Neuronal stem cell (in vitro differentiated cells): ENCODE measurements at regions not wholly inside any gene's neighbourhood (a gene's known extent, or its start where the extent isn't known, plus 50 kb on each side); places are given as distances from the start of the nearest gene placed in this dataset.

Source experiments
- DNase-seq: peaks from one replicate; pipeline ENCODE4 v3.0.0-alpha.2; 2013; ENCODE audit warnings: low spot score
- H2AFZ ChIP-seq: one replicate; pipeline ENCODE4 v1.6.1; 2013; ENCODE audit warnings: mild to moderate bottlenecking, low read length, inconsistent platforms
- H2AK5ac ChIP-seq: 2 replicates; pipeline ENCODE4 v1.6.1; 2013; ENCODE audit warnings: low read depth, mild to moderate bottlenecking, inconsistent platforms, low read length, moderate library complexity, mixed read lengths
- H2BK120ac ChIP-seq: 2 replicates; pipeline ENCODE4 v1.6.1; 2013; ENCODE audit warnings: low read depth, mild to moderate bottlenecking, inconsistent platforms, low read length, moderate library complexity, mixed read lengths
- H2BK12ac ChIP-seq: one replicate; pipeline ENCODE4 v1.6.1; 2013; ENCODE audit warnings: low read length, inconsistent platforms
- H2BK15ac ChIP-seq: 2 replicates; pipeline ENCODE4 v1.6.1; 2013; ENCODE audit warnings: mild to moderate bottlenecking, low read length, inconsistent platforms, mixed read lengths
- H2BK5ac ChIP-seq: one replicate; pipeline ENCODE4 v1.6.1; 2013; ENCODE audit warnings: inconsistent platforms, mild to moderate bottlenecking, low read length, moderate library complexity
- H3K14ac ChIP-seq: one replicate; pipeline ENCODE4 v1.6.1; 2013; ENCODE audit warnings: low read length, inconsistent platforms
- H3K18ac ChIP-seq: 2 replicates; pipeline ENCODE4 v1.6.1; 2013; ENCODE audit warnings: low read length, inconsistent platforms
- H3K23ac ChIP-seq: 2 replicates; pipeline ENCODE4 v1.6.1; 2013; ENCODE audit warnings: low read depth, mild to moderate bottlenecking, mixed read lengths, low read length, inconsistent platforms; ENCODE audit not compliant: poor library complexity
- H3K27ac ChIP-seq: replicated peaks from 3 replicates; pipeline ENCODE4 v1.5.1; 2013; ENCODE audit warnings: low read length, inconsistent platforms
- H3K27me3 ChIP-seq, 3 experiments: 2 replicates each; pipeline ENCODE4 v1.6.1; 2013; ENCODE audit warnings: low read length in 3 of 3, mild to moderate bottlenecking in 2 of 3, inconsistent platforms in 1 of 3, low read depth in 1 of 3, mixed read lengths in 1 of 3, moderate library complexity in 1 of 3; ENCODE audit not compliant: control insufficient read depth in 3 of 3, insufficient read depth in 3 of 3
- H3K36me3 ChIP-seq, 2 donors: replicated peaks in 1 of 2; 2 replicates each; pipeline ENCODE4 v1.6.1; 2013; ENCODE audit warnings: low read length in 2 of 2; ENCODE audit not compliant: control insufficient read depth in 2 of 2, insufficient read depth in 2 of 2
- H3K4ac ChIP-seq: 2 replicates; pipeline ENCODE4 v1.6.1; 2013; ENCODE audit warnings: inconsistent platforms, mild to moderate bottlenecking, low read length, moderate library complexity
- H3K4me1 ChIP-seq, 2 donors: 1 replicate in 1 of 2; 2 replicates in 1 of 2; pipeline ENCODE4 v1.6.1; 2013; ENCODE audit warnings: low read length in 2 of 2, low read depth in 1 of 2; ENCODE audit not compliant: control insufficient read depth in 2 of 2, insufficient read depth in 1 of 2
- H3K4me2 ChIP-seq: one replicate; pipeline ENCODE4 v1.6.1; 2013; ENCODE audit warnings: mild to moderate bottlenecking, low read length, inconsistent platforms; ENCODE audit not compliant: insufficient read depth, poor library complexity, severe bottlenecking
- H3K4me3 ChIP-seq, 2 donors: 2 replicates each; pipeline ENCODE4 v1.5.1; 2013; ENCODE audit warnings: low read length in 2 of 2, mild to moderate bottlenecking in 2 of 2, inconsistent platforms in 1 of 2, moderate library complexity in 1 of 2
- H3K79me1 ChIP-seq: one replicate; pipeline ENCODE4 v1.6.1; 2013; ENCODE audit warnings: low read depth, mild to moderate bottlenecking, inconsistent platforms, low read length, moderate library complexity
- H3K9ac ChIP-seq: one replicate; pipeline ENCODE4 v1.6.1; 2013; ENCODE audit warnings: mild to moderate bottlenecking, low read depth, low read length, inconsistent platforms; ENCODE audit not compliant: poor library complexity
- H3K9me3 ChIP-seq, 2 donors: replicated peaks in 1 of 2; 2 replicates each; pipeline versions ENCODE3 to v1.6.1; 2013; ENCODE audit warnings: low read length in 2 of 2, mild to moderate bottlenecking in 2 of 2, inconsistent platforms in 1 of 2, low read depth in 1 of 2, mixed read lengths in 1 of 2, moderate library complexity in 1 of 2; ENCODE audit not compliant: control insufficient read depth in 2 of 2, insufficient read depth in 1 of 2
- H4K8ac ChIP-seq: one replicate; pipeline ENCODE4 v1.6.1; 2013; ENCODE audit warnings: low read depth, mild to moderate bottlenecking, inconsistent platforms, low read length, moderate library complexity
- H4K91ac ChIP-seq: one replicate; pipeline ENCODE4 v1.6.1; 2013; ENCODE audit warnings: low read length, low read depth, mild to moderate bottlenecking, inconsistent platforms; ENCODE audit not compliant: poor library complexity
- WGBS, 2 donors: extraction: QIAGEN DNeasy Blood & Tissue Kit; methylation state at CpG; one replicate each; pipeline ENCODE4 v1.1.7; 2013; ENCODE audit warnings: missing lambda C conversion rate in 2 of 2, mixed read lengths in 1 of 2; ENCODE audit not compliant: insufficient read length in 2 of 2, insufficient replicate concordance in 1 of 2; ENCODE audit errors: extremely low coverage in 2 of 2; 5-methylcytosine and 5-hydroxymethylcytosine counted together

DNA sequence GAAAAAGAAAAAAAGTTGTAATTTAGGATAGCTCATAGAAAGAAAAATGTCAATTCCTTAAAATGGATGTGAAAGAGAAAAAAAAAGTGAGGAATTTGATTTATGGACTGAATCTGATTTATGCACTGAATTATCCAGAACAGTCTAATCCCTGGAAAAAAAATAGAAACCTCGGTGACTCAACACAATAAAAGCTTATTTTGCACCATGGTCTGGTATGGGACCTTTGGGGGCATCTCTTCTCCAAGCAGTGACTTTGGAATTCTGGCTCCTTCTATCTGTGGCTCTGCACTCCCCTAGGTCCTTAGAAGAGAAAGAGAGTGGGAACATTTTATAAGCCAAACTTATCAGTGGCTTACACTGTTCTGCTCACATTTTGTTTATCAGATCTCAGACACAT lies 471.7 kb upstream of the B3GALT2 start:
- Histone ChIP-seq H3K36me3 (no peaks in the 10 kb centered on the region), H4K8ac (no peak overlapping the region), H2BK5ac (no peak overlapping the region), H3K4me2 (no peak overlapping the region), H3K23ac (no peak overlapping the region), H3K4me3 (no peak overlapping the region), H2BK12ac (no peak overlapping the region), H3K27me3 (no peaks in the 10 kb centered on the region), H3K79me1 (no peaks in the 10 kb centered on the region), H3K27ac (no peak overlapping the region), H2AK5ac (no peak overlapping the region), H3K4ac (no peak overlapping the region), H3K9ac (no peak overlapping the region), H2AFZ (no peak overlapping the region), H2BK15ac (no peak overlapping the region), H2BK120ac (no peak overlapping the region), H3K4me1 (no peaks in the 10 kb centered on the region), H3K9me3 (peaks cover 2 to 4% of the 10 kb centered on the region in 2 donors), H4K91ac (no peak overlapping the region), H3K18ac (no peak overlapping the region), H3K14ac (no peak overlapping the region)
- DNase-seq = no peak
- WGBS, 2 donors = no CpG with 5 or more reads among the region's 1 CpG

GRCh38 chr1:193657552-193657951 lies 471.1 kb upstream of the B3GALT2 start:
- Histone ChIP-seq H3K14ac (no peak overlapping the region), H3K4ac (no peak overlapping the region), H3K36me3 (no peaks in the 10 kb centered on the region), H3K79me1 (no peaks in the 10 kb centered on the region), H3K9ac (no peak overlapping the region), H3K4me1 (no peaks in the 10 kb centered on the region), H3K27me3 (no peaks in the 10 kb centered on the region), H3K9me3 (peaks cover 2 to 4% of the 10 kb centered on the region in 2 donors), H3K27ac (no peak overlapping the region), H3K23ac (no peak overlapping the region), H4K91ac (no peak overlapping the region), H3K4me3 (no peak overlapping the region), H2BK5ac (no peak overlapping the region), H2AK5ac (no peak overlapping the region), H3K4me2 (no peak overlapping the region), H2BK15ac (no peak overlapping the region), H2AFZ (no peak overlapping the region), H2BK120ac (no peak overlapping the region), H4K8ac (no peak overlapping the region), H3K18ac (no peak overlapping the region), H2BK12ac (no peak overlapping the region)
- WGBS, 2 donors = no CpG with 5 or more reads among the region's 3 CpGs
- DNase-seq = no peak

DNA sequence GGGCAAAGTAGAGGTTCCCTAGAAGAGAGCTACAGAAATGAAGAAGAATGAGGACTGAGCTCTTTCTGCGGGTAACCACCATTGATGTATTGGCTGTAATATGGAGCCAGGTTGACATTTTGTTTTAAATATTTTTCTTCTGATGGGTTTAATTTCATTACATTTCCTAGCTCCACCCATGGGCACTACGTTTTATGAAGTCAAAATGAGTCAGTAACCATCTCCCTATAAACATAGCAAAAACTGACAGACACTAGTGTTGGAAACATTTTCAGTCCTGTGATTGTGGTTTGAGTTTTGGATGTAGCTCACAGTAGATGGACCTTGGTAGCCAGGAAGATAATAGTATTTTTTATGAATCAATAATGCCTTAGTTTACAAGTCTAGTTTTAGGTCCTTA lies 470.4 kb upstream of the B3GALT2 start:
- Histone ChIP-seq H3K27ac (no peak overlapping the region), H4K91ac (no peak overlapping the region), H2AFZ (no peak overlapping the region), H3K23ac (no peak overlapping the region), H3K4ac (no peak overlapping the region), H3K9me3 (peaks cover 2 to 4% of the 10 kb centered on the region in 2 donors), H3K4me2 (no peak overlapping the region), H3K36me3 (no peaks in the 10 kb centered on the region), H2BK5ac (no peak overlapping the region), H3K79me1 (no peaks in the 10 kb centered on the region), H3K18ac (no peak overlapping the region), H2BK120ac (no peak overlapping the region), H3K4me1 (no peaks in the 10 kb centered on the region), H3K27me3 (no peaks in the 10 kb centered on the region), H2BK12ac (no peak overlapping the region), H4K8ac (no peak overlapping the region), H3K4me3 (no peak overlapping the region), H2AK5ac (no peak overlapping the region), H3K14ac (no peak overlapping the region), H2BK15ac (no peak overlapping the region), H3K9ac (no peak overlapping the region)
- no peak for DNase-seq
- WGBS, 2 donors = no CpG with 5 or more reads among the region's 2 CpGs

- Histone ChIP-seq H3K9me3 (peaks cover 2 to 4% of the 10 kb centered on the region in 2 donors), H2AK5ac (no peak overlapping the region), H2AFZ (no peak overlapping the region), H3K18ac (no peak overlapping the region), H3K4me3 (no peak overlapping the region), H4K91ac (no peak overlapping the region), H3K4me1 (no peaks in the 10 kb centered on the region), H3K27me3 (no peaks in the 10 kb centered on the region), H2BK12ac (no peak overlapping the region), H2BK15ac (no peak overlapping the region), H3K27ac (no peak overlapping the region), H3K23ac (no peak overlapping the region), H3K79me1 (no peaks in the 10 kb centered on the region), H3K14ac (no peak overlapping the region), H2BK120ac (no peak overlapping the region), H3K4ac (no peak overlapping the region), H3K4me2 (no peak overlapping the region), H3K36me3 (no peaks in the 10 kb centered on the region), H3K9ac (no peak overlapping the region), H4K8ac (no peak overlapping the region), H2BK5ac (no peak overlapping the region)
- DNase-seq = no peak
- WGBS, 2 donors = no CpG with 5 or more reads among the region's 2 CpGs
These were observed 468.7 kb upstream of the B3GALT2 start for GRCh38 chr1:193654951-193655735.
